Mucosa of gallbladder (tissue), 1 donor: ENCODE measurements at regions not wholly inside any gene's neighbourhood (a gene's known extent, or its start where the extent isn't known, plus 50 kb on each side); places are given as distances from the start of the nearest gene placed in this dataset.

Experiments used
- DNase-seq: peaks from one replicate; pipeline ENCODE4 v3.0.0-alpha.2; 2020; ENCODE audit warnings: low spot score
- donor health status: DM: no; HTN: no; CAD: no.

DNA sequence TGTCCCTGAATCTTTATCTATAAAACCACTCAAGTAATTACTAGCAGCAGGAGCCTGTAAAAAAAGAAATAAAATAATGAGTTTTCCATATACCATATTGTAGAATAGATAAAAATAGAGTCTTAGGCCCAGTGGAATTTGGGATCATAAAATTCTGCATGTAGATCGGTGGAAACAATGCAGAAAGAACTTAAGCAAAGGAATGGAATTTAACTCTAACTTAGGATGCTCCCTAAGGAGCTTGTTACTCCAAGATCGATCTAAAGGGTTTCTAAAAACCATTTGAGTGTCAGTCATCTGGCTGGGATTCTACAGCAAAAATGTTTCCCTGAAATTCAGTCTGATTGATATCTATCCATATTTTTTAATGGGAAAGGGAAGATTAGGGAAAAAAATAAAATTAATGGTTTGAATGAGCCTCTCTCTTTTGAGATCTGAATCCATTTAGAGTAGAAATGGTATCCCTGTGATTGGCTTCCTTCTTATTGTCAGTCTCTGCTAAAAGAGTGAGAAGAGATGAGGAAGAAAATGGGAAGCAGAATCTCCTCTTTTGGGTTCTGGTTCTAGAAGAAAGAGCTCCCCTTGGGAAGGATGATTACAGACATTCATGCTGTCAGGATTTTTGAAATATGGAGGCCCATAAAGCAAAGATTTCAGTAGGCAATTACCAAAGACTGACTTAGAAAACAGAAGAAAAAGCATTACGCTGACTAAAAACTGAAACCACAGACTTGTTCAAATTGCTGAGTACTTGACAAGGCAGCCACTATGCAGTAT is 564.3 kb upstream of the MARCKS start:
- DNase-seq, result no peak

- no peak for DNase-seq
Observed at GRCh38 chr6:113293423-113293740, 563.8 kb upstream of the MARCKS start.

DNA sequence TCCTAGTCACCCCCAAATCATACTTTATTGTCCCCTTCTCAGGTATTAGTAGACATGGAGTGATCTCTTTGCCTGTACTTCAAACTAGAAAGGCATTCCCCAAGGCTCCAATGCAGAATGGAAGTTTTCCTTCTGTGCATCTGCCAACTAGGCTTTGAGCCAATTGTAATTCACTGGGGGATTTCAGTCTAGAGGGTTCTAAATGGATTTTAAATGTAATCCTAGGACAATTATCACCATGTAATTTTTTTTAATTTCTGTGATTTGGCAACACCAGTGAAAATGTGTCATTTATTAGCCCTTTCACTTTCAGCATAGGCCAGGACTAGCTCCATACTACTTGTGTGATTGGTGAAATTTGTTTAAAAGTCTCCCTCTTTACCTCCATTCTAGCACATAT is 557.6 kb upstream of the MARCKS start:
- no peak for DNase-seq

DNA sequence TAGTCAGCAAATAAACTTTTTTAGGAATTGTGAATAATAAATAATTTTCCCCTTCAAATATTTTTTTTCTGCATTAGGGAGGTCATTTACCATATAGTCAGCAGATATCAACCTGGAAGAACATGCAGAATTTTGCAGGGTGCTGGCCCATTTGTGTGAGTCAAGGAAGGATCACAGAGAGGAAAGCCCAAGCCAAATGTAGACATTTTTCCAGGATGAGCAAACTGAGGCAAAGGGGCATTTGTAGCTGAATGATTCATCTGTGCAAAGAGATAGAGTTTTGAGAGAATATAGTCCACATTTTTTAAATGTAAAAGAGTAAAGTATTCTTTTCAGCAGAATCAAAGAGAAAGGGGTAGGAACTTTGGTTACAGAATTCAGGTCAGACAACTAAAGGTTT is 555.5 kb upstream of the MARCKS start:
- no peak for DNase-seq

- DNase-seq, result no peak
Observed at GRCh38 chr6:113304116-113304515, 553.0 kb upstream of the MARCKS start.

- peak; percentile 72 for DNase-seq
Observed at GRCh38 chr6:113306552-113307145, 550.5 kb upstream of the MARCKS start.

DNA sequence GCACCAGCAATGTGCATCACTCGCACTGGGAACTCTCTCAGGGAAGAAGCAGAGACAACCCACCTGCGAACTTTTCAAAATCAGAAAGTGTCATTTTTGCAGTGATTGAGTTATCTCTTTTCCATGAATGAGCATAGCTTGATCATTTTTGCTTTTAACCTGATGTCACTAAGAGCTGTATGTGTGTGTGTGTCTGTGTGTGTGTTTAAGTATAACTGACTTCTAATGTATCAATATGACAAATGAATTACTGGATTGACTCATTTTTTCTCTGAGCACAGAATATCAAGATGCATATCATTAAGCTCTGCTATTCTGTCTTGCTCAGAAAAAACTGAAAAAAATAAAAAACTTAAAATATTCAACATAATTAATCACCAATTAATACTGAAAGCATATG is 548.9 kb upstream of the MARCKS start:
- no peak for DNase-seq

- DNase-seq, result no peak
Observed at GRCh38 chr6:113313841-113314240, 543.3 kb upstream of the MARCKS start.

DNA sequence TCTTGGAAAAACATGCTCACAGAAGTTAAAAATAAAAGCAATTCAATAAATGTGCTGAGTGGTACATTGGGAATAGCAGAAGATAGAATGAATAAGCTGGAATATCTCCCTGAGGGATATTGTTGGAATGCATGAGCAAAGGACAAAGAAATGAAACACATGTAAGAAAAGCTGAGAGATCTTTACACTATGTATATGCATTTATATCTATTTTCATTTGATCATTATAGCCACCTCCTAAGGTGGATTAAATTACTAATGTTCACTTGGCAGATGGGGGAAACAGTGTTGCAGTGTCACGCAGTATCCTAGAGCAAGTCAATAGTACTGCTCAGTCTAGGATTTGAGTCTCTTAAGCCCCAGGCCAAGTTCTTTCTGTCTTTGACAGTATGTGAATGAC is 542.0 kb upstream of the MARCKS start:
- DNase-seq, result no peak

DNA sequence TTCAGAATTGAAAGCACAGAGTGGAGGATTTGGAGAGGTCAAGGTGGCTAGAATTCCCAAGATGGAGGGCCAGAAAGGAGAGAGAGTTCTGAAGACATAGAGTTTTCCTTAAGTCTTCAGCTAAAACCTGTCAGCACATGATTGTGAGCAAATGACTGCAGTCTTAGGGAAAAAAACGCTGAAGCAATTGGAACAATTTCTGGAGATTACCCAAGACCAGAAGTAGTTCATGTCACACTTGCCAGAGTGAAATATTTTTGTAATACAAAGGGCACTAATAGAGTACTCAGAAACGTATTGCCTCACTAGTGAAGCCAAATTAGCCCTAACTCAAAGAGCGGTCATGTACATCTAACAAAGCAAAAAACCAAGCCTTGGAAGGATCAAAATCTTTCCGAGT is 541.3 kb upstream of the MARCKS start:
- no peak for DNase-seq

- no peak for DNase-seq
Observed at GRCh38 chr6:113317442-113317841, 539.7 kb upstream of the MARCKS start.

GRCh38 chr6:113317891-113318574 is 539.1 kb upstream of the MARCKS start:
- no peak for DNase-seq

GRCh38 chr6:113318575-113318917 is 538.6 kb upstream of the MARCKS start:
- no peak for DNase-seq

- DNase-seq, result no peak
Observed at GRCh38 chr6:113320653-113321052, 536.5 kb upstream of the MARCKS start.

DNA sequence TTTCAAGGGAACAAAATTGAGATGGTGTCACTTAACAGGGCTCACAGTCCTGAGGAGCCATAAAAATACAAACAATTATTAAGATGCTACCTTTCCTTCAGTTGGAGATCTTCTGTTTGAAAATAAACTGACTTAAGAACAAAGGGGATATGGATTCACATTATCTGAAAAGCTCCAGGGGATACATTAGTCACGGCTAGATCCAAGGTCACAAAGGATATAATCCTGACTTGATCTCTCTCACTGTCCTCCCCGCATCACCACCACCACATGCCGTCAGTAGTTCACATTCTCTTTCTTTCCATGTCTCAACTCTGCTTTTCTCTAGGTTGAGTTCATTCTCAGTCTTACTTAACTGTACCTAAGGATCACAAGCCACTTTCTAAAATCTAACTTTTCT is 530.4 kb upstream of the MARCKS start:
- DNase-seq, result no peak

GRCh38 chr6:113328886-113329381 is 528.2 kb upstream of the MARCKS start:
- DNase-seq, result no peak

DNA sequence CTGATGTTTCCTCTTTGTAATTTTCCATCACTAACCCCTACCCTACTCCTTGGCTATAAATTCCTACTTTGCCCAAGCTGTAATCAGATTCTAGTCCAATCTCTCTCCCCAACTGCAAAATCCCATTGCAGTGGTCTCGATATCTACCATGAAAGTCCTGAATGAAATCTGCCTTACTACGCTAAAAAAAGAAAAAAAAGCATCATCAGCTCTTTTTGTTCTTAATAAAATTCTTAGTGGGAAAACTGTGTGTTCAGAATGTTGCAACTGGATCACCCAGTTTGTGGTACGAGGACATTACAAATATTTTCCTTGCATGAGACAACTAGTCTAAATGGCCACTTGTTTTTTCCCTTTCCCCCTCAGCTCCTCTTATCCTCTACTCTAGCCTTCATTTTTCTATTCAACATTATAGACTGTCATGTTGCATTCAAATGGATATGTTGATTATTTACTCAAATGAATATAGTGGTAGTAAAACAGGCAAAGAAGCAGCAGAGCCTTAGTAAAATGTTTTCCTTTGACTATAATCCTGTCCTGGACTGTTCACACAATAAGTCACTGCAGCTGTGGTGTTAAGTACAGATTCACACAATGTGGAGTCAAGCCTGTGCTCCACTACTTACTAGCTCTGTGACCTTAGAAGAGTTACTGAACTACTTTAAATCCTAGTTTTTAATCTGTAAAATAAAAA is 527.1 kb upstream of the MARCKS start:
- DNase-seq, result no peak

GRCh38 chr6:113330636-113330946 is 526.6 kb upstream of the MARCKS start:
- no peak for DNase-seq

DNA sequence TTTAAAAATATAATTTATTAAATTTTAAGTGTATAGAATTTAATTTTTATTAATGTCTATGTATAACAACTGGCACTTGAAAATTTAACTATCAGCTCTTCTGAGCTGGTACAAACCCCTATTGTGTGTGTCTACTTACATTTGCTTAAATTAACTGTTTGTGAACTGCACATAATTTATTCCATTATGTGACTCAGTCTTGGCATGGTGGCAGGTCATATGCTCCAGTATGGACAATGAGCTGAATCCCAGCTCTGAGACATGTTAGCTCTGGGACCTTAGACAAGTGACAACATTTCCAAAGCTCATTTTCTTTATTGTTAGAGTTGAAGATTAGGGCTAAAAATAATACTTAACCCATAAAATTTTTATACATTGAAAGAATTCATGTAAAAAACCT is 526.1 kb upstream of the MARCKS start:
- DNase-seq, result no peak

DNA sequence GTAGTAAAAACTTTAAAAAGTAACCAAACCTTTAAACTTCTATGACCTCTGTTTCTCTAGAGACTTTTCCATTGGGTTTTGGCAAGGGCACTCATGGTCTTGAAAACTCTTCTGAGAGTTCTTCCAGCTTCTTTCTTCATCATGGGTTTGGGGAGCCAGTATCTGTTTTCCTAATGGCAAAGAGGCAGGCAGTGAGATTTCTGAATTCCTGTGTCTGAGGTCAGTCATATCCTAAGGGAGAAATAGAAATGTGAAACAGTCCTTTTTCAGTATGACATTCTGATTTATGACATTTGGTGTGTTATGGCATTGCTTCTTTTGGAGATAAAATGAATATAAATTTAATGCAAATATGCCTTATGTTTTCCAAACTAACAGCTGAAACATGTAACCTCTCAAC is 518.5 kb upstream of the MARCKS start:
- DNase-seq, result no peak

GRCh38 chr6:113339209-113339608 is 517.9 kb upstream of the MARCKS start:
- no peak for DNase-seq

- DNase-seq, result no peak
Observed at GRCh38 chr6:113340371-113340770, 516.8 kb upstream of the MARCKS start.

- DNase-seq, result no peak
Observed at GRCh38 chr6:113343940-113344339, 513.2 kb upstream of the MARCKS start.
